K562 (cell line): ENCODE measurements at regions not wholly inside any gene's neighbourhood (a gene's known extent, or its start where the extent isn't known, plus 50 kb on each side); places are given as distances from the start of the nearest gene placed in this dataset.
A peak's percentile ranks its signal among the peaks of the same experiment; 100 is the strongest.

ENCODE experiments used
- ATAC-seq: fragments of 200-7000 bp; cut with Tn5 transposase; 3 replicates; pipeline ENCODE4 v1.9.1; 2020; ENCODE audit warnings: moderate library complexity
- BruUV-seq: library from RNA; stranded (reverse); fragments of 400-500 nt; replicated peaks from 2 replicates; lab custom pipeline; 2021; lab: Mats Ljungman, UMichigan
- CTCF ChIA-PET: fragments of 300-600 bp; formaldehyde crosslinking; extraction: SDS; loops from one replicate; lab custom pipeline; 2021; ENCODE audit warnings: low intra/inter-chr PET ratio; lab: Yijun Ruan, JAX
- POLR2A ChIA-PET: fragments of 300-600, 350-650 bp; sonication (Branson Sonifier 250); formaldehyde crosslinking; extraction: SDS; loops from one replicate; lab custom pipeline; 2021; ENCODE audit warnings: antibody characterized with exemption, inconsistent platforms; lab: Yijun Ruan, JAX
- DNase-seq, 4 experiments: peaks; one replicate each; pipeline versions ENCODE4 v3.0.0 to v3.0.0-alpha.2; 2011 to 2018; ENCODE audit warnings: low spot score in 3 of 4, mixed read lengths in 3 of 4; ENCODE audit errors: extremely low read depth in 1 of 4
- FAIRE-seq: peaks from 2 replicates; lab custom pipeline; 2011; peaks lifted over from hg19 to GRCh38; lab: Jason Lieb, UNC
- H2AFZ ChIP-seq: 2 replicates; pipeline ENCODE4 v1.6.0; 2011; ENCODE audit warnings: low read depth, low read length, control low read depth, inconsistent platforms
- H3K27ac ChIP-seq: fragments of 200-600 bp; 3 replicates; pipeline ENCODE4 v1.8.0; 2011; ENCODE audit warnings: low read depth, mild to moderate bottlenecking, control low read depth, inconsistent platforms, low read length, moderate library complexity, mixed read lengths; ENCODE audit errors: extremely low read depth
- H3K27me3 ChIP-seq, 2 experiments: fragments of 300-600 bp in 1 of 2; 2 replicates in 1 of 2; 3 replicates in 1 of 2; pipeline versions ENCODE4 v1.6.0 to v1.8.0; 2011; ENCODE audit warnings: inconsistent platforms in 2 of 2, low read length in 2 of 2, mild to moderate bottlenecking in 1 of 2, mixed read lengths in 1 of 2, moderate library complexity in 1 of 2; ENCODE audit not compliant: control insufficient read depth in 2 of 2, insufficient read depth in 2 of 2
- H3K36me3 ChIP-seq: fragments of 300-600 bp; 3 replicates; pipeline ENCODE4 v1.8.0; 2011; ENCODE audit warnings: mild to moderate bottlenecking, low read length, inconsistent platforms; ENCODE audit not compliant: control insufficient read depth, insufficient read depth
- H3K4me1 ChIP-seq, 2 experiments: fragments of 200-600 bp in 1 of 2; replicated peaks in 1 of 2; 2 replicates in 1 of 2; 3 replicates in 1 of 2; pipeline versions ENCODE4 v1.5.1 to v1.8.0; 2011; ENCODE audit warnings: inconsistent platforms in 2 of 2, low read length in 2 of 2, mild to moderate bottlenecking in 1 of 2, mixed read lengths in 1 of 2, moderate library complexity in 1 of 2; ENCODE audit not compliant: control insufficient read depth in 2 of 2, insufficient read depth in 2 of 2
- H3K4me2 ChIP-seq: 2 replicates; pipeline ENCODE4 v1.6.1; 2011; ENCODE audit warnings: low read length, control low read depth, inconsistent platforms, mixed read lengths; ENCODE audit not compliant: insufficient read depth
- H3K4me3 ChIP-seq: fragments of 200-600 bp; sonication (generic), shearing (Covaris generic); 2 replicates; pipeline ENCODE4 v1.5.1; 2016; ENCODE audit warnings: control low read depth, inconsistent platforms
- H3K79me2 ChIP-seq: fragments of 200-600 bp; 3 replicates; pipeline ENCODE4 v1.8.0; 2011; ENCODE audit warnings: low read length, inconsistent platforms; ENCODE audit not compliant: control insufficient read depth, insufficient read depth
- H3K9ac ChIP-seq, 2 experiments: 2 replicates each; pipeline versions ENCODE4 v1.6.0 to v1.6.1; 2011; ENCODE audit warnings: low read depth in 2 of 2, low read length in 2 of 2, control low read depth in 1 of 2, inconsistent platforms in 1 of 2, mild to moderate bottlenecking in 1 of 2, mixed read lengths in 1 of 2; ENCODE audit not compliant: insufficient read depth in 1 of 2
- H3K9me1 ChIP-seq: one replicate; pipeline ENCODE4 v1.6.0; 2011; ENCODE audit warnings: inconsistent platforms, mild to moderate bottlenecking, low read length, moderate library complexity; ENCODE audit not compliant: control insufficient read depth, insufficient read depth
- H3K9me3 ChIP-seq: replicated peaks from 2 replicates; pipeline ENCODE4 v1.5.1; 2011; ENCODE audit warnings: low read depth, low read length, inconsistent platforms; ENCODE audit not compliant: control insufficient read depth, insufficient read depth
- H4K20me1 ChIP-seq: replicated peaks from 2 replicates; pipeline ENCODE4 v1.6.1; 2011; ENCODE audit warnings: low read length, inconsistent platforms, mixed read lengths; ENCODE audit not compliant: control insufficient read depth, insufficient read depth
- EP400 ChIP-seq: fragments of 450-650 bp; IDR thresholded peaks from 2 replicates; pipeline ENCODE4 v1.6.1; 2017; ENCODE audit warnings: antibody characterized with exemption, mild to moderate bottlenecking, moderate library complexity
- FOXA3 ChIP-seq, 2 experiments: fragments of 450-650 bp in 1 of 2; sonication (generic) in 1 of 2; formaldehyde crosslinking; IDR thresholded peaks in 1 of 2; conservative IDR thresholded peaks in 1 of 2; 2 replicates each; pipeline versions ENCODE4 v1.4.0 to v1.8.0; 2020 to 2022; ENCODE audit warnings: mild to moderate bottlenecking in 2 of 2, missing genetic modification reagents in 1 of 2
- HMGN3 ChIP-seq: IDR thresholded peaks from 2 replicates; pipeline ENCODE4 v1.6.1; 2011; ENCODE audit warnings: borderline replicate concordance, low read depth, mild to moderate bottlenecking, mixed read lengths, low read length; ENCODE audit not compliant: insufficient read length; ENCODE audit errors: extremely low read depth
- L3MBTL2 ChIP-seq: fragments of 450-650 bp; IDR thresholded peaks from 2 replicates; pipeline ENCODE4 v1.6.1; 2016; ENCODE audit warnings: mild to moderate bottlenecking, moderate library complexity
- MAFG ChIP-seq: fragments of 450-650 bp; conservative IDR thresholded peaks from 2 replicates; pipeline ENCODE4 v1.6.1; 2016; ENCODE audit warnings: missing genetic modification characterization, missing compliant biosample characterization
- NR1H2 ChIP-seq: sonication (generic); formaldehyde crosslinking; IDR thresholded peaks from 2 replicates; pipeline ENCODE4 v1.4.0; 2020; ENCODE audit warnings: mild to moderate bottlenecking, missing genetic modification reagents
- PHF20 ChIP-seq: fragments of 450-650 bp; IDR thresholded peaks from 2 replicates; pipeline ENCODE4 v1.6.1; 2018; ENCODE audit not compliant: partially characterized antibody
- SRSF7 ChIP-seq: fragments of 200-400 bp; formaldehyde crosslinking; optimal IDR thresholded peaks from 2 replicates; pipeline ENCODE3; 2017; ENCODE audit warnings: mild to moderate bottlenecking, low read depth, low read length
- ZBTB7A ChIP-seq: IDR thresholded peaks from 2 replicates; pipeline ENCODE4 v1.6.1; 2011; ENCODE audit warnings: low read depth, mild to moderate bottlenecking, low read length, moderate library complexity, borderline replicate concordance; ENCODE audit not compliant: control insufficient read depth
- ZNF785 ChIP-seq: fragments of 250-450 bp; sonication (Bioruptor Pico); IDR thresholded peaks from 2 replicates; pipeline ENCODE4 v1.4.0; 2020; ENCODE audit warnings: mild to moderate bottlenecking
- WGBS: fragments of 100-300 bp; shearing (Covaris generic); methylation state at CpG from one replicate; pipeline ENCODE4 v1.1.6; 2016; ENCODE audit warnings: low coverage, mixed read lengths; ENCODE audit not compliant: insufficient coverage; ENCODE audit errors: missing lambda C conversion rate; 5-methylcytosine and 5-hydroxymethylcytosine counted together
- in situ Hi-C: fragments of 300-500 bp; cut with MboI; formaldehyde crosslinking; loops from 4 replicates; pipeline ENCODE4 v1.15.0; 2018; ENCODE audit warnings: inconsistent platforms, mixed read lengths
- intact Hi-C: fragments of 100-400 bp; cut with micrococcal nuclease; formaldehyde crosslinking; loops from 2 replicates; pipeline ENCODE4 v1.14.2; 2022
- TF ChIP-seq, protein P1 (sequence below), 2 experiments: fragments of 450-650 bp; conservative IDR thresholded peaks; 2 replicates each; pipeline ENCODE4 v1.6.1; 2017; ENCODE audit warnings: mild to moderate bottlenecking in 2 of 2, moderate library complexity in 2 of 2
- TF ChIP-seq, protein P2 (sequence below): sonication (generic); formaldehyde crosslinking; IDR thresholded peaks from 2 replicates; pipeline ENCODE4 v1.5.0; 2020; ENCODE audit warnings: missing genetic modification reagents

DNA sequence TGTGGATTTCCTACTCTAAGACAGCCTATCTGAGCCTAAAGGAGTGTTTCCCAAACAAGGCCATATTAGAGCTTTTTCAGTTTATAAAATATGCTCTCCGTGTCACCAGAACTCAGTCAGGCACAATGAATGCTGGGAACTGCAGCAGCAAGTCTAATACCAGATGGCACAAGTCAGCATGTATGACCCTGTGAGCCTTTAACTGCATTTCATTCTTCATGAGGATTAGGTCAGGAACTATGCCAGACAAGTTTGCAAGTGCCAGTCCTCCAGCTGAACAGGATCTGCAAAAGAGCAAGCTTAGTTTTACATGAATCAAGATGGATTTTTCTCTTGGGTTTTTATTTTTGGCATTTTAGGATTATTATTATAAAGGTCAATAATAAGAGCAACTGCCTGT is 66.7 kb upstream of the SAMD5 start:
- CTCF ChIA-PET, result no interaction called here
- BruUV-seq, result no TSS peak

DNA sequence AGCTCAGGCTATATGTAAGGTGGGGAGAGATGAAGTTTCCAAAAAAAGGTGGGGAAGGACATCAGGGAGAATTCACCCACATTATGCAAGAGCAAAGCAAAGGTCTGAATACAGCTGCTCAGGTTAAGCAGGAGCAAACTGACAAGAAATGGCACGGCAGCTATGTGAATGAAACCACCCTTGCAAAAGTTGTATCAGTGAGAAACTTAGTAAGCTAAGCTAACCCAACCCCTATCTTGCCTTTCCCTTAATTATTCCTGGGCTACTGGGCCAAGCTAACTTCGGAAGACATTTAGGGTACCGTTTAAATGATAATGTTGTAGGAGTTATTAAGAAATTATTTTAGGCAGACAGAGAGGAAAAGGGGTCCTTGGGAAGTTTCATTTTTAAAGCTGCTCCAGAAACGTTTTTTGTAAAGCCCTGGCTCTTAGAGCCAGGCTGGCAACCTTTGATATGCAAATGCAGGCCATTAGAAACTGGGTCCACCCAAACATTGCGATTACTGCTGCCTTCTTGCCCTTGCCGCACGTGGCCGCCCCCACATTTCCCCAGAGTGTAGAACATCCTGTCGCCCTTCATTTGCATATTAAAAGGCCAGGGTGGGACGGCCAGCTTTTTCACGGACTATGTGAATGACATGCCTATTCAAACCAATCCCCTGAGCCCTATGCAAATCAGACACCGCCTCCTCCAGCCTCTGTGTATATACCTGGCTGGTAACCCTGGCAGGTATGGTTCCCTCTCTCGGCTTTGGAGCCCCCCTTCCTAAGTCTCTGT is 60.5 kb upstream of the SAMD5 start:
- Histone ChIP-seq H3K9me3 (no peaks in the 10 kb centered on the region), H3K4me3 (0 out of 2 replicates have a peak overlapping the region, but pooled peaks have one; percentile 1), H3K27ac (peak overlapping the region; percentile 70), H3K9me1 (no peaks in the 10 kb centered on the region), H3K36me3 (no peaks in the 10 kb centered on the region), H3K79me2 (no peaks in the 10 kb centered on the region), H3K4me1 (peaks cover 3 to 17% of the 10 kb centered on the region in 2 experiments; a peak in 4 of 5 replicates), H3K9ac (peak overlapping the region in 1 of 2 experiments; percentile 21; a peak in 2 of 4 replicates), H3K27me3 (peaks cover 4 to 5% of the 10 kb centered on the region in 2 experiments; a peak in 2 of 5 replicates), H2AFZ (peak overlapping the region; percentile 92), H3K4me2 (peak overlapping the region; percentile 61), H4K20me1 (no peaks in the 10 kb centered on the region)
- 10% methylated on average over 13 of the region's 13 CpGs for WGBS
- in situ Hi-C loops (no loop called here), intact Hi-C loops (no loop called here)
- ChIA-PET CTCF (no interaction called here), POLR2A (interaction anchor here (0.6 kb wide), 1 partner anchor 1274 kb away, joined by 3 read pairs; no protein-coding TSS in a partner anchor)
- FAIRE-seq (peak; percentile 67), DNase-seq (peak in 2 of 4 experiments; percentile 31 to 75), ATAC-seq (peak; percentile 95)
- BruUV-seq, result no TSS peak
- TF ChIP-seq ZNF785 (CRISPR knock-in tag) (no peak), SRSF7 (no peak), FOXA3 (CRISPR knock-in tag; conservative IDR thresholded peaks at IDR 0.05 in 1 of 2, IDR thresholded peaks at IDR 0.05 in 1 of 2) (no peak), ZBTB7A (peak; percentile 16; the same call in 1 of the 2 replicates), NR1H2 (CRISPR knock-in tag) (no peak), EP400 (peak; percentile 40; the same call in 1 of the 2 replicates), L3MBTL2 (peak; percentile 79), PHF20 (no peak)
- TF ChIP-seq, protein P1, sequence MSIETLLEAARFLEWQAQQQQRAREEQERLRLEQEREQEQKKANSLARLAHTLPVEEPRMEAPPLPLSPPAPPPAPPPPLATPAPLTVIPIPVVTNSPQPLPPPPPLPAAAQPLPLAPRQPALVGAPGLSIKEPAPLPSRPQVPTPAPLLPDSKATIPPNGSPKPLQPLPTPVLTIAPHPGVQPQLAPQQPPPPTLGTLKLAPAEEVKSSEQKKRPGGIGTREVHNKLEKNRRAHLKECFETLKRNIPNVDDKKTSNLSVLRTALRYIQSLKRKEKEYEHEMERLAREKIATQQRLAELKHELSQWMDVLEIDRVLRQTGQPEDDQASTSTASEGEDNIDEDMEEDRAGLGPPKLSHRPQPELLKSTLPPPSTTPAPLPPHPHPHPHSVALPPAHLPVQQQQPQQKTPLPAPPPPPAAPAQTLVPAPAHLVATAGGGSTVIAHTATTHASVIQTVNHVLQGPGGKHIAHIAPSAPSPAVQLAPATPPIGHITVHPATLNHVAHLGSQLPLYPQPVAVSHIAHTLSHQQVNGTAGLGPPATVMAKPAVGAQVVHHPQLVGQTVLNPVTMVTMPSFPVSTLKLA (conservative IDR thresholded peaks at IDR 0.05), result peak; percentile 84 to 90
- TF ChIP-seq, protein P2, sequence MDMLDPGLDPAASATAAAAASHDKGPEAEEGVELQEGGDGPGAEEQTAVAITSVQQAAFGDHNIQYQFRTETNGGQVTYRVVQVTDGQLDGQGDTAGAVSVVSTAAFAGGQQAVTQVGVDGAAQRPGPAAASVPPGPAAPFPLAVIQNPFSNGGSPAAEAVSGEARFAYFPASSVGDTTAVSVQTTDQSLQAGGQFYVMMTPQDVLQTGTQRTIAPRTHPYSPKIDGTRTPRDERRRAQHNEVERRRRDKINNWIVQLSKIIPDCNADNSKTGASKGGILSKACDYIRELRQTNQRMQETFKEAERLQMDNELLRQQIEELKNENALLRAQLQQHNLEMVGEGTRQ (CRISPR knock-in tag), result peak; percentile 28; the same call in 1 of the 2 replicates

More for the DNA sequence above, 66.7 kb upstream of the SAMD5 start:
- in situ Hi-C loops (no loop called here), intact Hi-C loops (no loop called here)
- FAIRE-seq (no peak), DNase-seq (no peak), ATAC-seq (no peak)
- Histone ChIP-seq H3K27me3 (peaks cover 4 to 8% of the 10 kb centered on the region in 2 experiments; a peak in 3 of 5 replicates), H3K4me1 (no peaks in the 10 kb centered on the region), H3K36me3 (no peaks in the 10 kb centered on the region), H3K9me1 (no peaks in the 10 kb centered on the region), H3K9ac (no peak overlapping the region), H4K20me1 (no peaks in the 10 kb centered on the region), H3K9me3 (no peaks in the 10 kb centered on the region), H3K4me2 (no peak overlapping the region), H2AFZ (no peak overlapping the region), H3K79me2 (no peaks in the 10 kb centered on the region), H3K27ac (no peak overlapping the region), H3K4me3 (no peak overlapping the region)
- 0% methylated on average over 1 of the region's 1 CpG for WGBS
- no peak for TF ChIP-seq MAFG
- no peak for TF ChIP-seq HMGN3
- POLR2A ChIA-PET, result interaction anchor here (1.1 kb wide), 1 partner anchor 11 kb away, joined by 3 read pairs; no protein-coding TSS in a partner anchor
